ENCODE measurements at regions not wholly inside any gene's neighbourhood (a gene's known extent, or its start where the extent isn't known, plus 50 kb on each side); places are given as distances from the start of the nearest gene placed in this dataset.
"Not testable (repeated sequence)": the region's sequence is repeated elsewhere in the genome, so short reads cannot be mapped to it uniquely, and the experiment has no call there.

DNA sequence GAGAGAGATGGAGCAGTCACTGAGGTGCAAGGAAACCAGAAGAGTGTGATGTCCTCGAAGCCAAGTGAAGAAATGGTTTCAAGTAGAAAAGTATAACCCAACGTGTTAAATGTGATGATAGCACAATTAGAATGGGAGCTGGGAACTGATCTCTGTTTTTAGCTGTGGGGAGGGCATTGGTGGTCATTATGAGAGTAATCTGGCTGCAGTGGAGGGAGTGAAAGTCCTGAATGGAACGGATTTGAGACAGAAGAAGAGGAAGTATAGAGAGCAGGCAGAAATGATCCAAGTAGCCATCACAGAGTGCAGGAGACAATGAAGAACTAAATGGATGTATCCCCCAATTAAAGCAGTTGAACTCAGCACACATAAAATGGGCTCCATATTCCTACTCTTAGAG is 235.3 kb downstream of the IGSF11 start:
- TF ChIP-seq, protein P1, sequence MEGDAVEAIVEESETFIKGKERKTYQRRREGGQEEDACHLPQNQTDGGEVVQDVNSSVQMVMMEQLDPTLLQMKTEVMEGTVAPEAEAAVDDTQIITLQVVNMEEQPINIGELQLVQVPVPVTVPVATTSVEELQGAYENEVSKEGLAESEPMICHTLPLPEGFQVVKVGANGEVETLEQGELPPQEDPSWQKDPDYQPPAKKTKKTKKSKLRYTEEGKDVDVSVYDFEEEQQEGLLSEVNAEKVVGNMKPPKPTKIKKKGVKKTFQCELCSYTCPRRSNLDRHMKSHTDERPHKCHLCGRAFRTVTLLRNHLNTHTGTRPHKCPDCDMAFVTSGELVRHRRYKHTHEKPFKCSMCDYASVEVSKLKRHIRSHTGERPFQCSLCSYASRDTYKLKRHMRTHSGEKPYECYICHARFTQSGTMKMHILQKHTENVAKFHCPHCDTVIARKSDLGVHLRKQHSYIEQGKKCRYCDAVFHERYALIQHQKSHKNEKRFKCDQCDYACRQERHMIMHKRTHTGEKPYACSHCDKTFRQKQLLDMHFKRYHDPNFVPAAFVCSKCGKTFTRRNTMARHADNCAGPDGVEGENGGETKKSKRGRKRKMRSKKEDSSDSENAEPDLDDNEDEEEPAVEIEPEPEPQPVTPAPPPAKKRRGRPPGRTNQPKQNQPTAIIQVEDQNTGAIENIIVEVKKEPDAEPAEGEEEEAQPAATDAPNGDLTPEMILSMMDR (IDR thresholded peaks at IDR 0.05; ENCODE audit: low read depth, low read length): no peak
- no peak overlapping the region for H3K4me3 ChIP-seq (ENCODE audit: low read depth, low read length)

DNA sequence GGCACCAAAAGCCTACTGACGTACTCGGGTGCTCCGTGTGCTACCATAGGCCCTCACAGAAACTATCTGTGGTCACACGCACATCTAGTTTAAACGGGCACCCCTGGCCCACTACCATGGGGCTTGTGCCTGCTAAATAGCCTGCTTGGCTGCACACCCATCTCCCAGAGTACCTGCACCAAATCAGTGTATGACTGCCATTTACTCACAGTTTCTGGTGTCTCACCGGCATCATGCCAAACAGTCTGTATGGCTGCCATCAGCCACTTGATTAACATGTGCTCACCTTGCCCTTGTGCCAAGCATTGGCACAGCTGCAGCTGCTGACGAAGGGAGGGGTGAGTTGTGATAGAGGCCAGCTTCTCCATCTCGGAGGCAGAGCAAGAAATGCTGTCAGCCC is 232.7 kb downstream of the IGSF11 start:
- TF ChIP-seq, protein P1 (IDR thresholded peaks at IDR 0.05; ENCODE audit: low read depth, low read length): no peak
- H3K4me3 ChIP-seq (ENCODE audit: low read depth, low read length): no peak overlapping the region

DNA sequence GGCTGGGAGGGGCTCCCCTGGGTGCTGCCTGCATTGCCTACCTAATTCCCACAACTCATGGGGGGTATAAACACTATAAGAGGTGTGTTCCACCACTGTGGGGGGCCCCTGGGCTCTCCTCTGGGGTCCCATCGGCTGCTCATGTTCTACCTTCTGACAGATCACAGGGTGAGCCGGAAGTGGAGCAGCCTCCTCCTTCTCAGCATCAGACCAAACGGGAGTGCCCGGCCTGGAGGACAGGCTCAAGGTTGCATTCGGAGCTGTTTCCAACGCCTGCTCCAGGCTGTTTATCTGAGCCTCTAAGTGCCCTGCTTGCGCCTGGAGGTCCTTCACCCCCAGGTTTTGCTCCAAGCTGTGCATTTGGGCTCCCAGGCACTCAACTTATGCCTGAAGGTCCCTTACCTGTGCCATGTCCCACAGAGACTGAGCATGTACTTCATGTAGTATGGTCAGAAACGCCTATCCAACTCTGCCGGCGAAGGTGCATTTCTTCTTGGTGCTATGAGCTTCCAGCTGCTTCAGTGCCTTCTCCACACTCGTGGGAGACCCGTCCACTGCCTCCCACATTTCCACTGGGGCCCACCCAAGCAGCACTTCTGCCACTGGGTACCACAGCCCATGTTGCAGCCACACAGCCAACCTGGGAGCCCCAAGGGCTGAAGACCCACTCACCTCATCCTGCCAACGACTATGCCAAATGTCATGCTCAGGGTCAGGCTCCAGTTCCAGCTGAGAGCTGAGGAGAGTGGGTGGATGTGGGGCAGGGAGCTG is 232.1 kb downstream of the IGSF11 start:
- TF ChIP-seq, protein P1 (IDR thresholded peaks at IDR 0.05; ENCODE audit: low read depth, low read length): no peak
- H3K4me3 ChIP-seq (ENCODE audit: low read depth, low read length): no peak overlapping the region

DNA sequence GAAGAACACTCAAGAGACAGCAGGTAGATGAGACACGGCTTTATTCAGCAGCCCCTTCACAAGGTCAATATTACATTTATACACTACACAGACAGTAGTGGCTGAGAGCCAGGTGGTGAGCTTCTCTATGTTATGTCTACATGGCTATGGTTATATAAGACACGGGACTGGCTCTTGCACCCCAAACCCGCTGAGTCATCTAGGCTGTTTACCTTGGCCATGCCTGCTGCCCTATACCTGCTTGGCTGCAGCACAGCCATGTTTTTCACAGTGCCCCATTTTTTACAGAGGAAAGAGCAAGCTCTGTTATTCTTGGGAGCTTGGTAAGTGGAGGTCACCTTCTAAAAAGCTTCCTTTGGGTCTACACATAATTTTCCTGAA is 231.6 kb downstream of the IGSF11 start:
- no peak overlapping the region for H3K4me3 ChIP-seq (ENCODE audit: low read depth, low read length)
- TF ChIP-seq, protein P1 (IDR thresholded peaks at IDR 0.05; ENCODE audit: low read depth, low read length): no peak

DNA sequence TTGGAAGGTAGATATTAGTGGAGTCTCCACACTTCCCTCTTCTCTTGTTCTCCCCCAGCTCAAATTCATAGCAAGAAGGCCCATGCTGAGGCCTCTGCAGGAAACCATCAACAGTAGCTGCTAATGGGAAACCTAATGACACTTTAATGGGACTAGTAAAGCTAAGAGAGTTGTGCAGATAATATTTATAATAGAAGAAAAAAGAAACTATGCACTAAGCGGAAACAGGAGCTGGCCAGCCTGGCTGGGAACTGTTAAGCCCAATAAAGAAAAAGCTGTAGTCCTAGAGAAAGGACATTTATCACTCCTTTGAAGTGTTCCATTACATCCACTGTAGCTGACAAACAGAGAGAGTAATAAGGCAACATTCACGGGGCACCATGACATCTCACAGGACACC is 229.6 kb downstream of the IGSF11 start:
- no peak overlapping the region for H3K4me3 ChIP-seq (ENCODE audit: low read depth, low read length)
- TF ChIP-seq, protein P1 (IDR thresholded peaks at IDR 0.05; ENCODE audit: low read depth, low read length): no peak

DNA sequence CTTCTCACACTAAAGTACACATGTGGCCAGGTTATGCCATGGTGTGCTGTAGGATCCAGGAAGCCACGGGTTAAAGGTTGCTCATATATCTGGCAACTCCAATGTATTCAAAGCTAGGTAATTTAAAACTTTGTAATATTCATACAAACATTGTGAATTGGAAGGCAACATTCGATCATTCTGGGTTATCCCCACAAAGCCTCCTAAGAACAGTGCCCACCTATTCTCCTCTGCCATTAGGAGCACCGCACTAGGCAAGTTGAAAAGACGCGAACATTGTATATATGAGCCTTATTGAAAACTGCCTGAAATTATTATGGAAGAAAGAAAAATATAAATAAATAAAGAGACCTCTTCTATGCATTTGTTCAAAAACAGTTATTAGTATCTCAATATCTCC is 228.2 kb downstream of the IGSF11 start:
- TF ChIP-seq, protein P1 (IDR thresholded peaks at IDR 0.05; ENCODE audit: low read depth, low read length): no peak
- H3K4me3 ChIP-seq (ENCODE audit: low read depth, low read length): no peak overlapping the region

DNA sequence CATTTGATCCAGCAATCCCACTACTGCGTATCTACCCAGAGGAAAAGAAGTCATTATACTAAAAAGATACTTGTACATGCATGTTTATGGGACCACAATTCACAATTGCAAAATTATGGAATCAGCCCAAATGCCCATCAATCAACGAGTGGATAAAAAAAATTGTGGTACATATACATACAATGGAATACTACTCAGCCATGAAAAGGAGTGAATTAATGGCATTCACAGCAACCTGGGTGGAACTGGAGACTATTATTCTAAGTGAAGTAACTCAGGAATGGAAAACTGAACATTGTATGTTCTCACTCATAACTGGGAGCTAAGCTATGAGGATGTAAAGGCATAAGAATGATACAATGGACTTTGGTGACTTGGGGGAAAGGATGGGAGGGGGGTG is 227.3 kb downstream of the IGSF11 start:
- not testable (repeated sequence) for H3K4me3 ChIP-seq (ENCODE audit: low read depth, low read length)

DNA sequence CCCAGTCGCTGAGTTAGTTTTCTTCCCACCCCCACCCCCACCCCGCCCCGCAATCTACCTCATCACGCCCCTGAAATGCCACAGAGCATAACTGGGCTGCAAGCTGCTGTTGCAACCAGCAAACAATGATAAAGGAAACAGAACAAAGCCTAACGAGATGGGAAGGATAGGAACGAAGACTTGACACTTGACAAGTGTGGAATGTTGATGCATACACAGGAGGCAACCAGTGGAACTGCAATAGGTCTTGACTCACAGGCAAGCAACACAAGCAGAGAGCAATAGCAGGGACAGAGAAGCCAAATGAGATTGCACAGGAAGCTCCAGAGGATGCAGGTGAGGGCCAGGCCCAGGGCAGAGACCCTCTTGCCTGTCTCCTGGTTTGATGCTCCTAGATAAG is 225.9 kb downstream of the IGSF11 start:
- H3K4me3 ChIP-seq (ENCODE audit: low read depth, low read length): no peak overlapping the region
- TF ChIP-seq, protein P1 (IDR thresholded peaks at IDR 0.05; ENCODE audit: low read depth, low read length): no peak

Data from WI38 (cell line).